ENCODE measurements at regions not wholly inside any gene's neighbourhood (a gene's known extent, or its start where the extent isn't known, plus 50 kb on each side); places are given as distances from the start of the nearest gene placed in this dataset.

DNA sequence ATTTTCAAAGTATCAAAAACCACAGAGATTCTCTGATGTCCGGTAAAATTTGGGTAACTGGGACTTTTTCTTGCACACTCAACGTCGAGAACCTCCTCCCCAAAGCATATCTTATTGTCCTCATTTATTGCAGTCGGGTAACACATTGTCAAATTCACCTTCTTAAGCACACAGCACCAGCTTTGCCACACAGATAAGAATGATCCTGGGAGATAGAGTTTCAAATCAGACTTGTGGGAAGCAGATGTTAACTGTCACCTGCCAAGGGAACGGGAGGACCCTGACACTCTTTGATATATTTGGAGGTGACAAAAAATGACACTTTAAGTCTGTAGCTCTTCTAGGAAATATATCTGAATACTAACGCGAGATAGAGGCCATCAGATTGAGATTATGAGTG lies 282.1 kb upstream of the BMP2 start:
- Histone ChIP-seq H4K20me1 (ENCODE audit: low read depth, low read length) (no peaks in the 10 kb centered on the region), H3F3A (ENCODE audit: insufficient read depth) (no peaks in the 10 kb centered on the region), H3K27me3 (ENCODE audit: low read length) (no peaks in the 10 kb centered on the region), H3K79me2 (ENCODE audit: insufficient read depth, low read length) (no peaks in the 10 kb centered on the region), H2AFZ (ENCODE audit: low read depth, low read length, severe bottlenecking) (no peak overlapping the region), H3K36me3 (ENCODE audit: low read length) (no peaks in the 10 kb centered on the region), H3K27ac (ENCODE audit: low read depth, low read length) (no peak overlapping the region), H3K4me2 (ENCODE audit: low read depth, low read length, poor library complexity, severe bottlenecking) (no peak overlapping the region), H3K9me3 (ENCODE audit: insufficient read depth, low read length) (no peaks in the 10 kb centered on the region), H3K9me2 (replicated peaks; ENCODE audit: insufficient read depth, low read length) (no peaks in the 10 kb centered on the region), H3K4me3 (ENCODE audit: insufficient read depth, low read length, poor library complexity, severe bottlenecking) (no peak overlapping the region), H3K9ac (ENCODE audit: low read length) (no peak overlapping the region)
- TF ChIP-seq CTCF (IDR thresholded peaks at IDR 0.05; ENCODE audit: insufficient read depth, low read length, poor library complexity, severe bottlenecking), result no peak
- TF ChIP-seq EZH2phosphoT487 (conservative IDR thresholded peaks at IDR 0.05; ENCODE audit: low read length), result no peak

- Histone ChIP-seq H3K9ac (ENCODE audit: low read length) (no peak overlapping the region), H2AFZ (ENCODE audit: low read depth, low read length, severe bottlenecking) (no peak overlapping the region)
Observed at GRCh38 chr20:6483727-6484126, 283.8 kb upstream of the BMP2 start.

DNA sequence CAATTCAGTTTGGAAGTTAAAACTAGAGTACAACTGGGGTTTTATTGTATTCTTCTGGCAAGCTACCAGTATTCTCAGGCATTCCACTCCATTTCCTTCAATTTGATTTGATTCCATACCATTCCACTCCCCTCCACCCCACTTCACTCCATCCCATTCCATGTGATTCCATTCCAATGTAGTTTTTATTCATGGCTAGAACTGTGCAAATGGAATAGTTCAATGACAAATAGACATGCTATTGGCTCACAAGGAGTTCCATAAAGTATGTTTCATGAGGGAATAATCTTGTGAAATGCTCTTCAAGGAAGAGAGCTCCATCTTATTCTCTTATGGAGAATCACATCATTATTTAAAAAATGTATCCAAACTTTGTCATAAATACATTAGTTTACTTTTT lies 285.0 kb upstream of the BMP2 start:
- Histone ChIP-seq H3K36me3 (ENCODE audit: low read length) (no peaks in the 10 kb centered on the region), H2AFZ (ENCODE audit: low read depth, low read length, severe bottlenecking) (no peak overlapping the region), H4K20me1 (ENCODE audit: low read depth, low read length) (no peaks in the 10 kb centered on the region), H3F3A (ENCODE audit: insufficient read depth) (no peaks in the 10 kb centered on the region), H3K9ac (ENCODE audit: low read length) (no peak overlapping the region), H3K27ac (ENCODE audit: low read depth, low read length) (no peak overlapping the region), H3K9me3 (ENCODE audit: insufficient read depth, low read length) (no peaks in the 10 kb centered on the region), H3K79me2 (ENCODE audit: insufficient read depth, low read length) (no peaks in the 10 kb centered on the region), H3K4me2 (ENCODE audit: low read depth, low read length, poor library complexity, severe bottlenecking) (no peak overlapping the region), H3K4me3 (ENCODE audit: insufficient read depth, low read length, poor library complexity, severe bottlenecking) (no peak overlapping the region), H3K27me3 (ENCODE audit: low read length) (no peaks in the 10 kb centered on the region), H3K9me2 (replicated peaks; ENCODE audit: insufficient read depth, low read length) (no peaks in the 10 kb centered on the region)
- TF ChIP-seq EZH2phosphoT487 (conservative IDR thresholded peaks at IDR 0.05; ENCODE audit: low read length) (no peak), CTCF (IDR thresholded peaks at IDR 0.05; ENCODE audit: insufficient read depth, low read length, poor library complexity, severe bottlenecking) (no peak)

More at GRCh38 chr20:6483727-6484126, 283.8 kb upstream of the BMP2 start:
- TF ChIP-seq EZH2phosphoT487 (conservative IDR thresholded peaks at IDR 0.05; ENCODE audit: low read length) (no peak), CTCF (IDR thresholded peaks at IDR 0.05; ENCODE audit: insufficient read depth, low read length, poor library complexity, severe bottlenecking) (no peak)
- Histone ChIP-seq H3K9me3 (ENCODE audit: insufficient read depth, low read length) (no peaks in the 10 kb centered on the region), H3K9me2 (replicated peaks; ENCODE audit: insufficient read depth, low read length) (no peaks in the 10 kb centered on the region), H3K4me2 (ENCODE audit: low read depth, low read length, poor library complexity, severe bottlenecking) (no peak overlapping the region), H3K36me3 (ENCODE audit: low read length) (no peaks in the 10 kb centered on the region), H3K4me3 (ENCODE audit: insufficient read depth, low read length, poor library complexity, severe bottlenecking) (no peak overlapping the region), H3K79me2 (ENCODE audit: insufficient read depth, low read length) (no peaks in the 10 kb centered on the region), H3K27ac (ENCODE audit: low read depth, low read length) (no peak overlapping the region), H4K20me1 (ENCODE audit: low read depth, low read length) (no peaks in the 10 kb centered on the region), H3F3A (ENCODE audit: insufficient read depth) (no peaks in the 10 kb centered on the region), H3K27me3 (ENCODE audit: low read length) (no peaks in the 10 kb centered on the region)

All from SU-DHL-6 (cell line).